GM23338 (cell line): ENCODE measurements at regions not wholly inside any gene's neighbourhood (a gene's known extent, or its start where the extent isn't known, plus 50 kb on each side); places are given as distances from the start of the nearest gene placed in this dataset.

Experiments
- ATAC-seq: fragments of 200-7000 bp; cut with Tn5 transposase; 3 replicates; pipeline ENCODE4 v1.9.1; 2020
- DNase-seq: peaks from one replicate; pipeline ENCODE4 v3.0.0-alpha.2; 2015; ENCODE audit warnings: low spot score
- H2AFZ ChIP-seq: fragments of 200-600 bp; sonication (generic); 2 replicates; pipeline ENCODE4 v1.8.0; 2016; ENCODE audit warnings: antibody characterized with exemption, mild to moderate bottlenecking, moderate library complexity
- H3F3A ChIP-seq: fragments of 200-600 bp; sonication (generic); replicated peaks from 2 replicates; pipeline ENCODE4 v1.8.0; 2017; ENCODE audit warnings: antibody characterized with exemption, mixed run types, low read depth
- H3K27ac ChIP-seq: fragments of 200-600 bp; sonication (generic); 2 replicates; pipeline ENCODE4 v1.6.1; 2016; ENCODE audit warnings: low read depth
- H3K27me3 ChIP-seq: fragments of 200-600 bp; sonication (generic); 2 replicates; pipeline ENCODE4 v1.8.0; 2016; ENCODE audit warnings: mild to moderate bottlenecking, mixed run types, moderate library complexity; ENCODE audit not compliant: insufficient read depth
- H3K36me3 ChIP-seq: fragments of 200-600 bp; sonication (generic); 2 replicates; pipeline ENCODE4 v1.8.0; 2016; ENCODE audit warnings: mild to moderate bottlenecking; ENCODE audit not compliant: insufficient read depth
- H3K4me1 ChIP-seq: fragments of 200-600 bp; sonication (generic); 2 replicates; pipeline ENCODE4 v1.8.0; 2016; ENCODE audit warnings: mild to moderate bottlenecking, moderate library complexity; ENCODE audit not compliant: insufficient read depth
- H3K4me2 ChIP-seq: fragments of 200-600 bp; sonication (generic); 2 replicates; pipeline ENCODE4 v1.7.1; 2017; ENCODE audit warnings: mixed run types
- H3K4me3 ChIP-seq: fragments of 200-600 bp; sonication (generic); 2 replicates; pipeline ENCODE4 v1.6.1; 2016; ENCODE audit warnings: mixed run types
- H3K79me2 ChIP-seq: fragments of 200-600 bp; sonication (generic); replicated peaks from 2 replicates; pipeline ENCODE4 v1.8.0; 2017; ENCODE audit warnings: mild to moderate bottlenecking; ENCODE audit not compliant: insufficient read depth
- H3K9me2 ChIP-seq: fragments of 200-600 bp; sonication (generic); 2 replicates; pipeline ENCODE4 v1.8.0; 2017; ENCODE audit not compliant: insufficient read depth
- H4K20me1 ChIP-seq: fragments of 200-600 bp; sonication (generic); replicated peaks from 2 replicates; pipeline ENCODE4 v1.8.0; 2017; ENCODE audit warnings: mild to moderate bottlenecking; ENCODE audit not compliant: insufficient read depth
- H3K27ac Mint-ChIP-seq: 2 replicates; pipeline ENCODE4 v1.8.0; 2020; ENCODE audit warnings: inconsistent platforms, mild to moderate bottlenecking, moderate library complexity, mixed read lengths
- H3K27me3 Mint-ChIP-seq: 3 replicates; pipeline ENCODE4 v1.8.0; 2022; ENCODE audit warnings: low read depth, mild to moderate bottlenecking, moderate library complexity, mixed read lengths, inconsistent platforms; ENCODE audit not compliant: insufficient read depth, poor library complexity
- H3K36me3 Mint-ChIP-seq: 3 replicates; pipeline ENCODE4 v1.8.0; 2021; ENCODE audit warnings: low read depth, mild to moderate bottlenecking, inconsistent platforms, moderate library complexity, mixed read lengths
- H3K4me1 Mint-ChIP-seq: 3 replicates; pipeline ENCODE4 v1.8.0; 2020; ENCODE audit warnings: mild to moderate bottlenecking, inconsistent platforms, mixed read lengths
- H3K4me3 Mint-ChIP-seq: 3 replicates; pipeline ENCODE4 v1.8.0; 2021; ENCODE audit warnings: moderate library complexity, mild to moderate bottlenecking, inconsistent platforms, mixed read lengths
- H3K9me3 Mint-ChIP-seq: 3 replicates; pipeline ENCODE4 v1.8.0; 2020; ENCODE audit warnings: moderate library complexity, mild to moderate bottlenecking, inconsistent platforms, mixed read lengths
- CREB1 ChIP-seq: fragments of 250-450 bp; sonication (Bioruptor Pico); IDR thresholded peaks from 2 replicates; pipeline ENCODE4 v1.5.0; 2020; ENCODE audit warnings: low read depth, mild to moderate bottlenecking, moderate library complexity
- CTCF ChIP-seq, 2 experiments: fragments of 200-600 bp in 1 of 2; sonication (generic) in 1 of 2; conservative IDR thresholded peaks; 2 replicates each; pipeline versions ENCODE4 v1.5.1 to v1.6.1; 2016 to 2017; ENCODE audit warnings: antibody characterized with exemption in 2 of 2, low read depth in 2 of 2, mild to moderate bottlenecking in 2 of 2, moderate library complexity in 1 of 2
- ETS1 ChIP-seq: IDR thresholded peaks from 2 replicates; pipeline ENCODE4 v1.6.1; 2016; ENCODE audit warnings: antibody characterized with exemption
- EZH2 ChIP-seq: fragments of 200-600 bp; sonication (generic); IDR thresholded peaks from one replicate; pipeline ENCODE4 v1.8.0; 2017; ENCODE audit warnings: antibody characterized with exemption, mild to moderate bottlenecking, low read depth; ENCODE audit not compliant: unreplicated experiment
- EZH2phosphoT487 ChIP-seq: fragments of 200-600 bp; sonication (generic); IDR thresholded peaks from one replicate; pipeline ENCODE4 v1.8.1; 2018; ENCODE audit warnings: antibody characterized with exemption; ENCODE audit not compliant: unreplicated experiment
- JUNB ChIP-seq: IDR thresholded peaks from one replicate; pipeline ENCODE4 v1.6.1; 2016; ENCODE audit warnings: antibody characterized with exemption; ENCODE audit not compliant: unreplicated experiment
- NANOG ChIP-seq: IDR thresholded peaks from 2 replicates; pipeline ENCODE4 v1.6.1; 2016; ENCODE audit warnings: antibody characterized with exemption, borderline replicate concordance
- POLR2AphosphoS5 ChIP-seq: IDR thresholded peaks from 2 replicates; pipeline ENCODE4 v1.6.1; 2016; ENCODE audit warnings: antibody characterized with exemption, low read depth
- REST ChIP-seq: IDR thresholded peaks from one replicate; pipeline ENCODE4 v1.6.1; 2018; ENCODE audit warnings: antibody characterized with exemption; ENCODE audit not compliant: unreplicated experiment
- STAT1 ChIP-seq: IDR thresholded peaks from one replicate; pipeline ENCODE4 v1.6.1; 2016; ENCODE audit warnings: antibody characterized with exemption; ENCODE audit not compliant: unreplicated experiment
- ZNF114 ChIP-seq: fragments of 250-450 bp; sonication (Bioruptor Pico); IDR thresholded peaks from 2 replicates; pipeline ENCODE4 v1.5.0; 2020; ENCODE audit warnings: mild to moderate bottlenecking, moderate library complexity
- ZNF331 ChIP-seq: fragments of 250-450 bp; sonication (Bioruptor Pico); IDR thresholded peaks from 2 replicates; pipeline ENCODE4 v1.5.0; 2020; ENCODE audit warnings: low read depth, mild to moderate bottlenecking, moderate library complexity
- ZNF462 ChIP-seq: fragments of 250-450 bp; sonication (Bioruptor Pico); IDR thresholded peaks from 2 replicates; pipeline ENCODE4 v1.5.0; 2020; ENCODE audit warnings: mild to moderate bottlenecking, moderate library complexity

- DNase-seq: peak; percentile 22
- no peak overlapping the region for H3K4me3 Mint-ChIP-seq
- Histone ChIP-seq H2AFZ (no peak overlapping the region), H4K20me1 (no peaks in the 10 kb centered on the region), H3K9me2 (no peaks in the 10 kb centered on the region), H3K79me2 (no peaks in the 10 kb centered on the region), H3K27me3 (no peaks in the 10 kb centered on the region), H3K4me1 (peaks cover 21% of the 10 kb centered on the region), H3K4me2 (no peak overlapping the region), H3F3A (no peaks in the 10 kb centered on the region), H3K4me3 (no peak overlapping the region), H3K27ac (no peak overlapping the region), H3K36me3 (no peaks in the 10 kb centered on the region)
- no peak for TF ChIP-seq ZNF114 (CRISPR knock-in tag)
- no peak for TF ChIP-seq EZH2
- no peak for TF ChIP-seq JUNB
- TF ChIP-seq POLR2AphosphoS5: no peak
- TF ChIP-seq STAT1: no peak
- TF ChIP-seq CREB1 (CRISPR knock-in tag): no peak
- TF ChIP-seq REST: no peak
- TF ChIP-seq ZNF462 (CRISPR knock-in tag): no peak
- TF ChIP-seq ETS1: no peak
- no peak for TF ChIP-seq ZNF331 (CRISPR knock-in tag)
- TF ChIP-seq EZH2phosphoT487: no peak
- TF ChIP-seq NANOG: no peak
- TF ChIP-seq CTCF (conservative IDR thresholded peaks at IDR 0.05; ENCODE audit: low read depth in 2 of 2): no peak
- no peaks in the 10 kb centered on the region for H3K9me3 Mint-ChIP-seq
- H3K36me3 Mint-ChIP-seq: no peaks in the 10 kb centered on the region
- peak; percentile 31; the same call in 1 of the 3 replicates for ATAC-seq
- H3K4me1 Mint-ChIP-seq: peaks cover 22% of the 10 kb centered on the region
- no peak overlapping the region for H3K27ac Mint-ChIP-seq
- H3K27me3 Mint-ChIP-seq: peaks cover 5% of the 10 kb centered on the region
These were observed 59.1 kb upstream of the TMEM178A start for GRCh38 chr2:39606585-39606984.
